ENCODE measurements at regions not wholly inside any gene's neighbourhood (a gene's known extent, or its start where the extent isn't known, plus 50 kb on each side); places are given as distances from the start of the nearest gene placed in this dataset.

GRCh38 chr9:81874931-81875330 lies 53.3 kb upstream of the SPATA31D4 start:
- TF ChIP-seq CTCF (IDR thresholded peaks at IDR 0.05; ENCODE audit: low read depth, low read length, missing control alignments), result no peak
- no peak for DNase-seq (ENCODE audit: low read depth)
- H3K4me3 ChIP-seq (ENCODE audit: low read depth, low read length), result no peak overlapping the region

GRCh38 chr9:81877047-81877446 lies 51.2 kb upstream of the SPATA31D4 start:
- H3K4me3 ChIP-seq (ENCODE audit: low read depth, low read length), result no peak overlapping the region
- no peak for DNase-seq (ENCODE audit: low read depth)
- no peak for TF ChIP-seq CTCF (IDR thresholded peaks at IDR 0.05; ENCODE audit: low read depth, low read length, missing control alignments)

Data from GM12864 (cell line).